PC-9 (cell line): ENCODE measurements at regions not wholly inside any gene's neighbourhood (a gene's known extent, or its start where the extent isn't known, plus 50 kb on each side); places are given as distances from the start of the nearest gene placed in this dataset.

ENCODE experiments used
- EZH2 ChIP-seq: fragments of 200-600 bp; sonication (generic); IDR thresholded peaks from 2 replicates; pipeline ENCODE4 v1.8.0; 2017; ENCODE audit warnings: antibody characterized with exemption, low read depth
- TF ChIP-seq, protein P1 (sequence below): fragments of 200-600 bp; sonication (generic); conservative IDR thresholded peaks from 2 replicates; pipeline ENCODE4 v1.6.1; 2017; ENCODE audit warnings: mixed run types, antibody characterized with exemption, mild to moderate bottlenecking, moderate library complexity

DNA sequence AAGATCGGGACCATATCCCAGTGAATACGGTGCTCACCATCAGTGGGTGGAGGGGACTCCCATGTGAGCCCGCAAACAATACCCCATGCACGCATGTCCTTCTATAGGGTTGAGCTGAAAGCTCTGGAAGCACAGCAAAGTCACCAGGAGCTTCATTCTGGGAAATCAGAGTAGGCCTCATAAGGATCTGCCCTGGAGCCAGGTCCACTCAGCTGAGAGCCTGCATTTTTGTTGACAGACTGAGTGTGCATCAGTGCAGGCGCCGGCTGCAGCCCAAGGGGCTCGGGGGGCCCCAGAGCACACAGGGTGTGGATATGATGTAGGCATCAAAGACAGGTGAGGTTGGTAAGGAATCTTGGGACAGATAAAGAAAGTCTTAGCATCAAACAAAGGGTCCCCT, 79.8 kb upstream of the CD93 start:
- TF ChIP-seq, protein P1, sequence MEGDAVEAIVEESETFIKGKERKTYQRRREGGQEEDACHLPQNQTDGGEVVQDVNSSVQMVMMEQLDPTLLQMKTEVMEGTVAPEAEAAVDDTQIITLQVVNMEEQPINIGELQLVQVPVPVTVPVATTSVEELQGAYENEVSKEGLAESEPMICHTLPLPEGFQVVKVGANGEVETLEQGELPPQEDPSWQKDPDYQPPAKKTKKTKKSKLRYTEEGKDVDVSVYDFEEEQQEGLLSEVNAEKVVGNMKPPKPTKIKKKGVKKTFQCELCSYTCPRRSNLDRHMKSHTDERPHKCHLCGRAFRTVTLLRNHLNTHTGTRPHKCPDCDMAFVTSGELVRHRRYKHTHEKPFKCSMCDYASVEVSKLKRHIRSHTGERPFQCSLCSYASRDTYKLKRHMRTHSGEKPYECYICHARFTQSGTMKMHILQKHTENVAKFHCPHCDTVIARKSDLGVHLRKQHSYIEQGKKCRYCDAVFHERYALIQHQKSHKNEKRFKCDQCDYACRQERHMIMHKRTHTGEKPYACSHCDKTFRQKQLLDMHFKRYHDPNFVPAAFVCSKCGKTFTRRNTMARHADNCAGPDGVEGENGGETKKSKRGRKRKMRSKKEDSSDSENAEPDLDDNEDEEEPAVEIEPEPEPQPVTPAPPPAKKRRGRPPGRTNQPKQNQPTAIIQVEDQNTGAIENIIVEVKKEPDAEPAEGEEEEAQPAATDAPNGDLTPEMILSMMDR: no peak
- no peak for TF ChIP-seq EZH2
